ENCODE measurements at regions not wholly inside any gene's neighbourhood (a gene's known extent, or its start where the extent isn't known, plus 50 kb on each side); places are given as distances from the start of the nearest gene placed in this dataset.

- no peak for TF ChIP-seq CTCF (IDR thresholded peaks at IDR 0.05)
- no peak for TF ChIP-seq POLR2A (IDR thresholded peaks at IDR 0.05)
These were observed 114.3 kb upstream of the ZFP64 start for GRCh38 chr20:52305858-52306257.

Data from gastroesophageal sphincter (tissue), 3 donors.